Uterus (tissue), 2 donors: ENCODE measurements at regions not wholly inside any gene's neighbourhood (a gene's known extent, or its start where the extent isn't known, plus 50 kb on each side); places are given as distances from the start of the nearest gene placed in this dataset.

Experiments
- POLR2A ChIP-seq, 2 donors: fragments of 450-650 bp; IDR thresholded peaks; one replicate each; pipeline ENCODE4 v1.6.1; 2016; ENCODE audit warnings: antibody characterized with exemption in 2 of 2, mild to moderate bottlenecking in 1 of 2, moderate library complexity in 1 of 2
- TF ChIP-seq, protein P1 (sequence below), 4 experiments: fragments of 200-600 bp in 2 of 4; fragments of 450-650 bp in 2 of 4; sonication (generic) in 2 of 4; IDR thresholded peaks; one replicate each; pipeline ENCODE4 v1.5.1; 2016 to 2019; ENCODE audit warnings: antibody characterized with exemption in 4 of 4, mild to moderate bottlenecking in 2 of 4, moderate library complexity in 1 of 4

DNA sequence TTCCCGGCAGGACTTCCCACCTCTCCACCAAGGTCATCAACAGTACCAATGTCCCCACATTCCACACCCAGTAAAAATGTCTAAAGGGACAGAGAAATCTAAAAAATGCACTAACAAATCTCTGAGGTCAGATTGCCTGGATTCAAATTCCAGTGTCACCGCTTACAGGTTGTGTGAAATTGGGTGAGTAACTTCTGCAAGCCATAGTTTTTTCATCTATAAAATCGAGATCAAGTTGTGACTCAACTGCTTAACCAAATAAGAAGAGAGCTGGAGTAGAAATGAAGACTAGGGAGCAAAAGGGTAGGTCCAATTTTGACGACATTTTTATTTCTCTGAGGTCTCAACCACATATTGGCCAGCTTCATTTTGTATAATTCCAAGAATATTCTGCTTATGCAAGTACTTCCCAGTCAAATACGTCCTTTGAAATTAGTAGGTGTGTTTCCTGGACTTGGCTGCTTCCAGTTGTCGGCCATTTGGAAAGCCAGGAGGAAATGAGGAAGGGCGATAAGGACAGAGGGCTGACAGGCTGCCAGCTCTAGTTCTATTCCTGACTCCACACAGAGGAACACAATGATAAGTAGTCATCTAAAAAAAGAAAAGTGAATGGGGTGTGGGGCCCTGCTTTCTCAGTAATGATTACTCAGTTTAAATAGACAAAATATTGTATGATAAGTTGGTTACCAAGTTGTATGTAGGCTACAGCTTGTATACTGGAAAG lies 57.7 kb upstream of the ZC3H11B start:
- TF ChIP-seq, protein P1, sequence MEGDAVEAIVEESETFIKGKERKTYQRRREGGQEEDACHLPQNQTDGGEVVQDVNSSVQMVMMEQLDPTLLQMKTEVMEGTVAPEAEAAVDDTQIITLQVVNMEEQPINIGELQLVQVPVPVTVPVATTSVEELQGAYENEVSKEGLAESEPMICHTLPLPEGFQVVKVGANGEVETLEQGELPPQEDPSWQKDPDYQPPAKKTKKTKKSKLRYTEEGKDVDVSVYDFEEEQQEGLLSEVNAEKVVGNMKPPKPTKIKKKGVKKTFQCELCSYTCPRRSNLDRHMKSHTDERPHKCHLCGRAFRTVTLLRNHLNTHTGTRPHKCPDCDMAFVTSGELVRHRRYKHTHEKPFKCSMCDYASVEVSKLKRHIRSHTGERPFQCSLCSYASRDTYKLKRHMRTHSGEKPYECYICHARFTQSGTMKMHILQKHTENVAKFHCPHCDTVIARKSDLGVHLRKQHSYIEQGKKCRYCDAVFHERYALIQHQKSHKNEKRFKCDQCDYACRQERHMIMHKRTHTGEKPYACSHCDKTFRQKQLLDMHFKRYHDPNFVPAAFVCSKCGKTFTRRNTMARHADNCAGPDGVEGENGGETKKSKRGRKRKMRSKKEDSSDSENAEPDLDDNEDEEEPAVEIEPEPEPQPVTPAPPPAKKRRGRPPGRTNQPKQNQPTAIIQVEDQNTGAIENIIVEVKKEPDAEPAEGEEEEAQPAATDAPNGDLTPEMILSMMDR (IDR thresholded peaks at IDR 0.05) = no peak
- no peak for TF ChIP-seq POLR2A (IDR thresholded peaks at IDR 0.05)
